Caco-2 (cell line): ENCODE measurements at regions not wholly inside any gene's neighbourhood (a gene's known extent, or its start where the extent isn't known, plus 50 kb on each side); places are given as distances from the start of the nearest gene placed in this dataset.

ENCODE experiments used
- BruUV-seq: library from RNA; stranded (reverse); fragments of 400-500 nt; replicated peaks from 2 replicates; lab custom pipeline; 2021; lab: Mats Ljungman, UMichigan
- CTCF ChIA-PET: fragments of 300-600 bp; sonication (Branson Sonifier 250); formaldehyde crosslinking; loops from one replicate; lab custom pipeline; 2022; ENCODE audit warnings: antibody characterized with exemption; lab: Charles Lee
- POLR2A ChIA-PET: fragments of 300-600 bp; sonication (Branson Sonifier 250); formaldehyde crosslinking; loops from one replicate; lab custom pipeline; 2022; ENCODE audit warnings: antibody characterized with exemption; lab: Charles Lee
- DNase-seq, 2 experiments: peaks; one replicate each; pipeline versions ENCODE4 v3.0.0 to v3.0.0-alpha.2; 2020 to 2022
- H3K27me3 ChIP-seq: replicated peaks from 2 replicates; pipeline ENCODE4 v1.6.0; 2011; ENCODE audit warnings: low read length; ENCODE audit not compliant: control insufficient read depth, insufficient read depth
- H3K36me3 ChIP-seq: 2 replicates; pipeline ENCODE4 v1.5.1; 2011; ENCODE audit warnings: low read length; ENCODE audit not compliant: control insufficient read depth, insufficient read depth
- H3K4me1 ChIP-seq: fragments of 250-450 bp; sonication (Bioruptor Pico); 2 replicates; pipeline ENCODE4 v1.5.1; 2020; ENCODE audit warnings: mild to moderate bottlenecking
- H3K4me3 ChIP-seq: 2 replicates; pipeline ENCODE4 v1.5.1; 2011; ENCODE audit warnings: low read depth, mild to moderate bottlenecking, control low read depth, low read length
- H3K9me3 ChIP-seq: fragments of 250-450 bp; sonication (Bioruptor Pico); 2 replicates; pipeline ENCODE4 v1.5.1; 2020; ENCODE audit warnings: mild to moderate bottlenecking, moderate library complexity
- H3K27ac Mint-ChIP-seq: one replicate; pipeline ENCODE4 v1.8.0; 2022; ENCODE audit warnings: mixed read lengths; ENCODE audit not compliant: unreplicated experiment
- H3K27me3 Mint-ChIP-seq: one replicate; pipeline ENCODE4 v1.8.0; 2022; ENCODE audit warnings: mixed read lengths; ENCODE audit not compliant: insufficient read depth, unreplicated experiment
- H3K36me3 Mint-ChIP-seq: one replicate; pipeline ENCODE4 v1.8.0; 2022; ENCODE audit warnings: mild to moderate bottlenecking, mixed read lengths; ENCODE audit not compliant: insufficient read depth, unreplicated experiment
- H3K4me1 Mint-ChIP-seq: one replicate; pipeline ENCODE4 v1.8.0; 2022; ENCODE audit warnings: low read depth, mixed read lengths; ENCODE audit not compliant: unreplicated experiment
- H3K4me3 Mint-ChIP-seq: one replicate; pipeline ENCODE4 v1.8.0; 2022; ENCODE audit warnings: mild to moderate bottlenecking, moderate library complexity, mixed read lengths; ENCODE audit not compliant: unreplicated experiment
- H3K9me3 Mint-ChIP-seq: one replicate; pipeline ENCODE4 v1.8.0; 2022; ENCODE audit warnings: mixed read lengths; ENCODE audit not compliant: unreplicated experiment
- CTCF ChIP-seq, 2 experiments: fragments of 200-600 bp in 1 of 2; IDR thresholded peaks; 1 replicate in 1 of 2; 2 replicates in 1 of 2; pipeline versions ENCODE4 v1.5.1 to v1.8.0; 2011 to 2022; ENCODE audit warnings: antibody characterized with exemption in 1 of 2, control low read depth in 1 of 2, inconsistent platforms in 1 of 2, low read depth in 1 of 2, low read length in 1 of 2, mild to moderate bottlenecking in 1 of 2, moderate library complexity in 1 of 2; ENCODE audit not compliant: insufficient read depth in 1 of 2, severe bottlenecking in 1 of 2, unreplicated experiment in 1 of 2
- intact Hi-C: fragments of 100-400 bp; cut with micrococcal nuclease; formaldehyde crosslinking; loops from one replicate; pipeline ENCODE4 v1.10.0; 2022; ENCODE audit not compliant: unreplicated experiment

- no peaks in the 10 kb centered on the region for H3K27me3 Mint-ChIP-seq
- H3K36me3 Mint-ChIP-seq: no peaks in the 10 kb centered on the region
- H3K4me1 Mint-ChIP-seq: peaks cover 9% of the 10 kb centered on the region
- H3K27ac Mint-ChIP-seq: no peak overlapping the region
- BruUV-seq: no TSS peak
- intact Hi-C loops: no loop called here
- Histone ChIP-seq H3K4me1 (no peaks in the 10 kb centered on the region), H3K27me3 (no peaks in the 10 kb centered on the region), H3K9me3 (no peaks in the 10 kb centered on the region), H3K36me3 (no peaks in the 10 kb centered on the region), H3K4me3 (no peak overlapping the region)
- CTCF ChIA-PET: no interaction called here
- peaks cover 10% of the 10 kb centered on the region for H3K9me3 Mint-ChIP-seq
- POLR2A ChIA-PET: no interaction called here
- DNase-seq: no peak
- H3K4me3 Mint-ChIP-seq: no peak overlapping the region
- TF ChIP-seq CTCF (IDR thresholded peaks at IDR 0.05; ENCODE audit: insufficient read depth in 1 of 2, low read depth in 1 of 2, low read length in 1 of 2, severe bottlenecking in 1 of 2, unreplicated experiment in 1 of 2): no peak
Measured at GRCh38 chr2:76163860-76164259, 453.1 kb upstream of the GCFC2 start.

- no peak for TF ChIP-seq CTCF (IDR thresholded peaks at IDR 0.05; ENCODE audit: insufficient read depth in 1 of 2, low read depth in 1 of 2, low read length in 1 of 2, severe bottlenecking in 1 of 2, unreplicated experiment in 1 of 2)
- H3K4me1 Mint-ChIP-seq: no peaks in the 10 kb centered on the region
- H3K9me3 ChIP-seq: no peaks in the 10 kb centered on the region
- H3K9me3 Mint-ChIP-seq: no peaks in the 10 kb centered on the region
- H3K4me1 ChIP-seq: no peaks in the 10 kb centered on the region
- H3K36me3 Mint-ChIP-seq: no peaks in the 10 kb centered on the region
- H3K27me3 Mint-ChIP-seq: no peaks in the 10 kb centered on the region
- BruUV-seq: no TSS peak
- DNase-seq: no peak
- no peaks in the 10 kb centered on the region for H3K36me3 ChIP-seq
- no peaks in the 10 kb centered on the region for H3K27me3 ChIP-seq
- POLR2A ChIA-PET: no interaction called here
- intact Hi-C loops: no loop called here
- H3K4me3 ChIP-seq: no peak overlapping the region
- no peak overlapping the region for H3K27ac Mint-ChIP-seq
- no peak overlapping the region for H3K4me3 Mint-ChIP-seq
- CTCF ChIA-PET: interaction anchor here (0.6 kb wide), 1 partner anchor 438 kb away, joined by 3 read pairs; no protein-coding TSS in a partner anchor
Measured at GRCh38 chr2:76160670-76161069, 450.0 kb upstream of the GCFC2 start.

- no peaks in the 10 kb centered on the region for H3K9me3 Mint-ChIP-seq
- ChIA-PET POLR2A (no interaction called here), CTCF (no interaction called here)
- no TSS peak for BruUV-seq
- H3K4me3 ChIP-seq: no peak overlapping the region
- H3K9me3 ChIP-seq: no peaks in the 10 kb centered on the region
- H3K4me1 Mint-ChIP-seq: no peaks in the 10 kb centered on the region
- H3K4me1 ChIP-seq: no peaks in the 10 kb centered on the region
- no peaks in the 10 kb centered on the region for H3K36me3 Mint-ChIP-seq
- TF ChIP-seq CTCF (IDR thresholded peaks at IDR 0.05; ENCODE audit: insufficient read depth in 1 of 2, low read depth in 1 of 2, low read length in 1 of 2, severe bottlenecking in 1 of 2, unreplicated experiment in 1 of 2): no peak
- no peak for DNase-seq
- intact Hi-C loops: no loop called here
- H3K27me3 Mint-ChIP-seq: no peaks in the 10 kb centered on the region
- H3K27ac Mint-ChIP-seq: no peak overlapping the region
- H3K36me3 ChIP-seq: no peaks in the 10 kb centered on the region
- no peak overlapping the region for H3K4me3 Mint-ChIP-seq
- no peaks in the 10 kb centered on the region for H3K27me3 ChIP-seq
Measured at GRCh38 chr2:76159042-76159648, 448.4 kb upstream of the GCFC2 start.
